GM21390 (cell line): ENCODE measurements at regions not wholly inside any gene's neighbourhood (a gene's known extent, or its start where the extent isn't known, plus 50 kb on each side); places are given as distances from the start of the nearest gene placed in this dataset.

ENCODE experiments used
- ATAC-seq: cut with Tn5 transposase; IDR thresholded peaks from one replicate; pipeline ENCODE4 v1.9.1; 2021; ENCODE audit not compliant: unreplicated experiment

DNA sequence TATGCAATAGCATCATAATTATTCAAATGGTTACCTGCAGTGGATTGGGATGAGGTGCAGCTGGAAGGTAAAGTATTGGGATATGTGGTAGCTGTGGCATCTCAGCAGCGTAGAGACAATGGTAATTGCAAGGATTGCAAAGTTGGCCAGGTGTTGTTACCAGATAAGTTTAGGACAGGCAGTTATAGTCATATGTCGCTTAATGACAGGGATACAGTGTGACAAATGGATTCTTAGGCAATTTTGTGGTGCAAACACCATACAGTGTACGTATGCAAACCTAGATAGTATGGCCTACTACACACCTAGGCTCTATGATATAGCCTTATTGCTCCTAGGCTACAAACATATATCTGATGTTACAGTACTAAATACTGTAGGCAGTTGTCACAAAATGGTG is 163.5 kb upstream of the LYZL2 start:
- no peak for ATAC-seq

DNA sequence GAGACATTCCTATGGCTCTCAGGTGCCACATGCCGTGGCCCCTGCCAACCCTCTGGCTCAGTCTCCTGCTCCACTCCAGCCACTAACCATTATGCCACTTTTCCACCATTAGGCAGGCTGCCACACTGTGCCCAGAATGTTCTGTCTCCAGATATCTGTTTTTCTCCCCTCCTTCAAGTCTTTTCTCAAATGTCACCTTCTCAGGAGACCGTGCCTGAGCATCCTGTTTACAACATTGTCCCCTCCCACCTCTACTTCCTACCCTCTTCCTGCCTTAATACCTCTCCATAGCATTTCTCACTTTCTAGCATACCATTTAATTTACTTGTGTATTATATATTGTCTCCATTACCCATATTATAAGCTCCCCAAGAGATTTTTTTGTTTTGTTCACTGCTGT is 162.5 kb upstream of the LYZL2 start:
- no peak for ATAC-seq

DNA sequence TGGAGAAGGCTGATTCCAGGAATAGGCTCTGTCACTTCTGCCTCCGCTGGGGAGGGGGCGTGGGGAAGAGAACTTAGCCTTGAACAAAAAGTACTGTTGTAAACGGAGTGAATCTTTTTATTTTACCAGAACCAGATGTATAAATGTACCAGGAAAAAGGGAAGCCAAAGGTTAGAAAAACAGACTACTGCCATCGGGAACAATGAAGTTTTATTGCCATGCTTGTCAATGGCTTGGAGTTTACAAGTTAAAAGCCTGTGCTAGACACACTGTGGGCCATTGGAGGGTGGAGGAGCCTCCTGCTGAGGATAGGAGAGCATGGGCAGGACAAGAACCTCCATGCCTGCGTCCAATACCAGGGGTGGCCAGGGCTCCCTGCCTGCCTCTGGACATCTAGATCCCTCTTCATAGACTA is 161.7 kb upstream of the LYZL2 start:
- no peak for ATAC-seq

DNA sequence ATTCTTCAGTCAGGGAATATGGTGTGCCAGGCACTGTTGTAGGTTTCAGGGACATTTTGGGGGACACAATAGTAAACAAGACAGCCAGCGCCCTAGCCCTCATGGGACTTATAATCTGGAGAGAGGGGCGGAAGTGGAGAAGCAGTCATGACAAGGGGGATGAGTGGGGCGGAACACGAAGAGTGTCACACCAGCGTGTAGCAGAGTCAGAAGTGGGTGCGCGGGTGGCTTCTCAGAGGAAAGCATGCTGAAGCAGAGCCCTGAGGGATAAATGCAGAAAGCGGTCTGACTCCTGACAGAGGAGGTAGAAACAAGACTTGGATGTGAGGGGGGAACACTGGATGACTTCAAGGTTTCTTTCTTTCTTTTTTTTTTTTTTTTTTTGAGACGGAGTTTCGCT is 160.3 kb upstream of the LYZL2 start:
- ATAC-seq = no peak

DNA sequence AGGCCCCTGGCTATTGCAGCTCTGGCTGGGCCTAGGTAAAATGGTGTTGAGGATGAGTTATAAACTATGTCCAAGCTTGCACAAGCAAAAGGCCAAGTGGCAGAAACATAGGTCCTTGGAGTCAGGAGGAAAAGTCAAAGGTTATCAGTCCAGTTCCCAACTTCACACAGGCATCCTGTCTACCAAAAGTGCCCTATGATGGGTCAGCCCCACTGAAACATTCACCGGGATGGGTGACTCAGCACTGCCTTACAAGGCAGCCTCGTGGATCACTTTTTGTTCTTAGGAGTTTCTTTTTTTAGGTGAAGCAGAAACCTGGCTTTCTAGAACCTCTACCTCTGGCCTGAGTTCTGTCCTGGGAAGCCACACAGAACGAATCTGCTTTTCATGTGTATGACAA is 158.8 kb upstream of the LYZL2 start:
- ATAC-seq = no peak

DNA sequence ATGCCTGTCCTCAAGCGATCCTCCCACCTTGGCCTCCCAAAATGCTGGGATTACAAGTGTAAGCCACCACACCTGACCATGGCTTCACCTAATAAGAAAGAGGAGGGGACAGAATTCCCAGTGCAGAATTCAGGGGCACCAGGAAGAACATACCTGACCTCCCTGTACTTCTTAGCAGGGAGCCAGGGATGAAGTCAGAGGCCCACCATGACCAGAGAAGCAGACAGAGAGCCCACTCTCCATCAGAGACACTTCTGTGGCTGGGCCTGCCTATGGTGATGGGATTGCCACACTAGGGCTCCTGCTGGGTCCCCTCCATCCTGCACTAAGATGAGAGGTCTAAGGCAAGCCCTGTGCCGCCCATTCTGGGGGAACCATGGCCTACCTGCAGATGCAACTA is 157.4 kb upstream of the LYZL2 start:
- ATAC-seq = no peak

DNA sequence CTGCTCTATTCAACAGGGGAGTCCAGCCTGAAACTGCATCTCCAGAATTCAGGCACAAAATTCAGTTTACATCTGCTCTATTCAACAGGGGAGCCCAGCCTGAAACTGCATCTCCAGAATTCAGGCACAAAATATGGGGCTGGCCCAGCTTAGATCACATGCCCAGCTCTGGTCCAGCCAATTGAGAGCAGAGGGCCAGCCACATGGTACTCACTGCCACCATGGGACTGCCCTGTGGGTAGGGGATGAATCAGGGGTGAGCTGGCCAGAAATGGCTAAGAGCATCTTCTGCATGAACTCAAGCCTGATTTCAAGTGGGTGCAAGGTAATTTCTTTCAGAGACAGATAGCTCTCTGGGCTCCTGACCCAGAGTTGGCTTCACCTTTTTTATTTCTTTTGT is 156.6 kb upstream of the LYZL2 start:
- ATAC-seq = no peak

DNA sequence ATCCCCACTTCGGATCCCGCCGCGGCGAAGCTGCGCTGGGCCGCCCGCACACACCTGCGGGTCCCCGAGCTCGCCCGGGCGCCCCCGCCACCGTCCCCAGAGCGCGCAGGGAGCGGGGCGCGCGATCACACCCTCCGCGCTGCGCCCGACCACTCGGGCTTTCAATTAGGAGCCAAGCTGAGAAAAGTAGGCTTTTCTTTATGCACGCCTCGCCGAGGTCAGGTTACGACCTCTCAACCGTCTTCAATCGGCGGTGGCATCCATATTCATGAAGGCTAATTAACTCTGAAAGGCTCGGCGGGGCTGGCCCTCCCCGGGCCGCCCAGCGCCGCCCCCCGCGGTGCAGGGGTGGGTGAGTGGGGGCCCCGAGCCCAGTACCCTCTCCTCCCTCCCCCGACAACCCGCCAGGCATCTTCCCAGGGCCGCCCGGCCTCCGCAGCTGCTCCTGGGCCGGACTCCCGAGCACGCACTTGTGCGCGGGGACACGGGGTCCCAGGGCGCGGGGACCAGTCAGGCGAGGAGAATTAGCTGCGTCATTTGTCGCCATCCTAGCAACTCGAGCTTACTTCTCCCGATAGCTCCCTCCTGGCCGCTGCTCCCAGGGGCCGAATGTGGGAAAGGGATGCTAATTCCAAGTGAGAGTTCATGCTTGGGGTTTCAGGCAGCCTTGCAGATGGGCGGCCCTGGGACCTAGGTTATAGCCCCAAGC is 155.5 kb upstream of the LYZL2 start:
- peak; percentile 37 for ATAC-seq

DNA sequence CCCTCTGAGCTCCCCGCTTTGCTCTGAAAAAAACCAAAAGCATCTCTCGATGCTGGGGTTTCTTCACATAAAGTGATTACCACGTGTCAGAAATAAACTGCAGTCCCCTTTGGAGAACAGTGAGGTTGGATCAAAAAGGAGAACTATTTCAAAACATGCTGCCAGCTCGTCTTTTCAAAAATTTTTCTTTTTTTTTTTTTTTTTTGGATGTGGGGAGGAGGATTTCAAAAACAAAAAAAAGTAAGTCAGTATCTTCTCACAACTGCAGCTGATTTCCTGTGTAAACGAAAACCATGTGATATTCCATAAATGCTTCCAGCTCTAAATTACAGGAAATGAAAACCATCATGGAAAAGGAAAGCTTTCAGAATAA is 155.0 kb upstream of the LYZL2 start:
- no peak for ATAC-seq

DNA sequence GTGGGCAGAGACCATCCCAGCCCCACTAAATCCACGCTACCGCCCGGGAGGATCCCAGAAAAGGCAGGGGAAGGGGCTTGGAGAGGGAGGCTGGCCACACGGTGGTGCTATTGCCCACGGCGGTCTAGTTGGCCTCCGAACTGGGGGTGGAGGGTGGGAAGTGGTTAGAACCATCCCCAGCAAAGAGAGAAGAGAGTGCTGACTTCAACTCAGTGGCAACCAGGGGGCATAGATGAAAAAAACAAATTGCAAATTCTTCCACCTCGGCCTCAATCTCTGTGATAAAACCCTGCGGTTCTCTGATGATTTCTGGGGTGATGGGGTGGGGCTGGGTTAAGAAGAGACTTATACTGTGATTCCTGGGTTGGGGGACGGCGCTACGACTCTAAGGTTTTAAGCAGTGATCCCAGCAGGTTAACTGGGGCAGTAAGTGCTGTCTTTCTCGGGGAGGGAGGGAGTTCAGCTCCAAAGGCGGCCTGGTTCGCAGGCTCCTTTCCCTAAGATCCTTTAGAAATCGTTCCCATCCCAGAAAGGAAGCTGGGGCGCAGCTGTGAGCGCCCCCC is 154.5 kb upstream of the LYZL2 start:
- ATAC-seq = no peak

DNA sequence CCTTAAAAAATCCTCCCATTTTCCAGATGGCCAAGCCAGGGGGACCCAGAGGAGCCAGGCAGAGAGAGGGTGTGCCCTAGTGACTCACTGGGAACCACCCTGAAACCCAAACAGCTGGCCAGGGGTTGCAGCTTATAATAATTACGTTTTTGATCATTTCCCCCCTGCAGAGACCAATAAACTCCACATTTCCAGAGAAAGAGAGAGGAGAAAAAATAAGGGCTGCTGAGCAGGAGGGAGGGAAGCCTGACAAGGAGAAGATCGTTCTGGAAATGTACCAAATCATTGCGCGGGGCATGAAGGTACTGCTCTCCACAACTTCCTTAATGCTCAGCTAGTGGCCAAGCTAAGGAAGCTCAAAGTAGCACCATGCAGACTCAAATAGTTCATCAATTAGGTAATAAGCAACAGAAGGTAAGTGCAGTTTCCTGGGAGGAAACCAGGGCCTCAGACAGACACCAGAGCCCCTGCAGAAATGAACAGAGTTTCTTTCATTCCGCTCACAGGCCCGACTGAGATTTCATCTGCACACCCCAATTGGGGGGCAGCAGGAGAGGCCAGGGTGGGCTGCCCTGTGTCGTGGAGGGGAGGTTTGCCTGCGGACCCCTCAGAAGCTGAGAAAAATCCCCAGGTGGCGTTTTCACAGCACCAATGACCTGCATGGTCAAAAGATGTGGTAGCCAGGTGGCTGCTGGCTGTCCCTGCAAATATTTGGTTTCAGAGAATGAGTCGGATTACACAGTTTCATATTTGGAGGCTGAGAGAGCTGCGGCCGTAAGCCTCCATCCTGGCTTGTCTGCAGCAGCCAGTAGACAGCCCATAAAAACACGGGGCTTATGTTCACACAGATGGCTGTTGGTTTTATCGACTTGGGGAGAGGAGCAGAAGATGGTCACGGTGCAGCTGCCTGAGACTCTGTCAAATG is 153.2 kb upstream of the LYZL2 start:
- no peak for ATAC-seq

DNA sequence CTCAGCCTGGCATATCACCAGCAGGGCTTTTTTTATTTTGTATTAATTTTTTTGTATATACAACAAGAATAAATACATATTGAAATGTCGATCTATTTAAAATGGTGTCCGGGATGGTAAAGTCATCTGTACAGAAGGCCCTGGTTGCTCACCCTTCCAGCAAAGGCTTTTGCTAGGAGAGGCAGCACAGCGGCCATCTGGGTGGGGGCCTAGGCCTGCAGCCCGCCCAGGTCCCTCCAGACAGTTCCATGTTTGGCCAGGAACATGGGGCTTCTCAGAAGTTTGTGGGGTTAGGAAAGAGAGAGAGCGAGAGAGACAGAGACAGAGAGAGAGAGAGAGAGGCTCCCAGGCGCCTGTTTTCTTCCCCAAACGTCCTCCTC is 152.6 kb upstream of the LYZL2 start:
- no peak for ATAC-seq

DNA sequence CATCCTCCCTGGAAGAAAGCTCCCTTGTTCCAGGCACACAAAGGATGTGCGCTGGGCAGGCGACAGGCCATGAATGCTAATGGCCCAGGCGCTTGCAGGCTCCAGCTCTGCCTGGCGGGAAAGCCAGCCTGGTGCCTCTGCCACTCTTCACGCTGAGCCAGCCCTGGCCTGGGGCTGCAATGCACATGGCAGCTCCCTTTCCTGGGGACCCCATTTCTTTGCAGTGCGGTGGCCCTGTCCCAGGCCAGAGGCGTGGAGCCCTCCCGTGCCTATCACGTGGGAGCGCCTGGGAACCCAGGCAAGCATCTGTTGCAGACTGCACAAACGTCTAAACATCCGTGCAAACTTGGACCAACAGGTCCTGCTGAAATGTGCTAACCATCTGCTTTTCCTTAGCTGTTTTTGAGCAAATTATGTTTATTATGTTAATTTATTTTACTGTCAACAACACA is 152.1 kb upstream of the LYZL2 start:
- ATAC-seq = no peak

DNA sequence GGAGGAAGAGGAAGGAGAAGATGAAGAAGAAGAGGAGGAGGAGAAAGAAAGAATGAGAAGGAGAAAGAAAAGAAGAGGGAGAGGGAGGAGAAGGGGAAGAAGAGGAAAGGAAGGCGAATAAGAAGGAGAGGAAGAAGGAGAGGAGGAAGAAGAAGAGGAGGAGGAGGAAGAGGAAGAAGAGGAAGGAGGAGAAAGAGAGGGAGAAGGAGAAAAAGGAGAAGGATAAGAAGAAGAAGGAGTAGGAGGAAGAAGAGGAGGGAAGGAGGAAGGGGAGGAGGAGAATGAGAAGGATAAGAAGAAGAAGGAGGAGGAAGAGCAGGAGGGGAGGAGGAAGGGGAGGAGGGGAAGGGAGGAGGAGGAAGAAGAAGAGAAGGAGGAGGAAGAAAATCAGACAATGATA is 149.2 kb upstream of the LYZL2 start:
- ATAC-seq = no peak

DNA sequence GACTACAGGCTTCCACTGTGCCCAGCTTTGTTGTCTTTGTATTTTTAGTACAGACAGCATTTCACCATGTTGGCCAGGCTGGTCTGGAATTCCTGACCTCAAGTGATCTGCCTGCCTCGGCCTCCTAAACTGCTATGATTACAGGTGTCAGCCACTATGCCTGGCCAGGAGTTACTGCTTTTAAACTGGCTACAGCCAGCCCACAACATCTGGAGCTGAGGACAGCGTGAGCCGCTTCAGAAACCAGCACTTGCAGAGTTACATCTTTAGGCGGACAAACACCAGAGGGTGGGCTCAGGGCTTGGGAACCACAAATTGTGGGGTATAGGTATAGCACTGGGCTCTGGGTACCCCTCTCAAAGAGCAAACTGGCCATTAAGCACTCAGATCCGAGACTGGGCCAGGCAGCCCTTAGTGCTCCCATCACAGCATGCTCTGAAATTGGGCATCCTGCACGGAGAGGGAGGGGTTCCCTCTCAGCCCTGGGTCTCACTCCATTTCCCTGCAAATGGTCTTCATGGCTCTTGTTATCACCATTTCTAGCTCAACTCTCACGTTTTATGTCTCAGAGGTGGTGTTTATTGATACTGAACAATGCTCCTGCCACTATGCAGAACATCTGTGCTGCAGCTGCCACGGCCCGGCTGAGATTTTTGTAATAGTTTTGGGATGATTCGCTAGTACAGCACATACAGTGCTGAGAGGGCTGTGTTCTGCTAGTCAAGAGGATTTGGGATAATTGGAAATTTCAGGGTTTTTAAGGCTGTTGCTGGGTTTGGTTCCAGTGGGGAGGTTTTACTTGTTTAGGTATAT is 146.4 kb upstream of the LYZL2 start:
- ATAC-seq = no peak

DNA sequence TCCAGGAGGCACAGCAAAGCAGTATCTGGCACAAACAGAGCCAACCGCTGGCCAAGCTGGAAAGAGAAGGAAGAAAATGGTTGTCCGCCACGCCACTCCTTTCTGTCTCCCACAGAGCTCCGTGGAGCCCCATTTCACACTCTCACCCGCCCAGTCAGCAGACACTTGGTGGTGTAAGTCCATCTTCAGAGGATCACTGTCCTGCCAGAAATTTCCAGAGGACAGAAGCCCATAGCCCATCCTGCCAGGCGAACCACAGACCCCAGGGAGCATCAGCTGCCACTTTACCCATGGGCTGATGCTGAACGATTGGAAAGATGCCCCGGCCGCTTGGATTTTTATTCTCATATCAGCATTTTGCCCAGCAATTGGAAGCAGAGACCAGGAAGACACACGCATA is 144.7 kb upstream of the LYZL2 start:
- no peak for ATAC-seq

DNA sequence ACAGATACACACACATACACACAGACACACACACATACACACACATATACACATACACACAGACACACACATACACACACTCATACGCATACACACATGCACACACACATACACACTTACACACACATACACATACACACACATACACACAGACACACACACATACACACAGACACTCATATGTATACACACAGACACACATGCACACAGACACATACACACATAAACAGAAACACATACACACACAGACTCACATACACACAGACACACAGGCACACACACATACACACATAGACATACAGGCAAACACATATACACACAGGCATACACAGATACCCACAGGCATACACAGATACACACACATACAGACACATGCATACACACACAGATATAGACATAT is 143.9 kb upstream of the LYZL2 start:
- ATAC-seq = no peak

DNA sequence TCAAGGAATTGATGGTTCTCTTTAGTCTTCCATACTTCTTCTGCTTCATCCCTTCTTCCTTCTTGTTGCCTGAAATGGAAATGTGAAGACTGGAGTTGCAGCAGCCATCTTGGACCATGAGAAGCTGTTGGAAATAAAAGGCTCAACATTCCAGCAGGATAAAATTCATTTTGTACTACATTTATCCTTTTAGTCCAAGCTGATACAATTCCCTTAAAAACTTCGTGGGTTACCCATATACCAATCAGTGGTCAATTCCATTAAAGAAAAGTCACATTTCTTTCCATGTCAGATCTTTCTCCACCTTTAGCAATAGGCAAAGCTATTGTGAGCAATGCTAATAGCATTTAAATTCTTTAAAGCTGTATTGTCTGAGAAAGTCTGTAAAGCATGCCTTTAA is 141.3 kb upstream of the LYZL2 start:
- no peak for ATAC-seq

DNA sequence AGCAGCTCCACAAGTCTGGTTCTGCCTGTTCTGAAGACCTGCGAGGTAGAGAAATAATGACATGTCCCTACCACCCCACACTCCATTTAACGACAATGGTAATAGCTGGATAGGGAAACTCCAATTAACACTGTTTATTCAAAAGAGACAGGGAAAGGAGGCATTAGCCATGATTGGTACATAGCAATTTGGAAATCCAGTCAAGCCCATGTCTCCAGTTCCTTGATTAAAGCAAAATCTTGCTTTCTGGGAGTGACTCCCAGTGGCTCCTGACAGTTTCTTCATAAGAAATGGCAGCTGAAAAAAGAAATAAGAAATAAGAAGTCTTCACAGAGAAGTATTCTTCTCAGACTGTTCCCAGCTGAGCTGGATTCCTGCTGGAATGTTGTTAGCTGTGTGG is 140.7 kb upstream of the LYZL2 start:
- no peak for ATAC-seq

DNA sequence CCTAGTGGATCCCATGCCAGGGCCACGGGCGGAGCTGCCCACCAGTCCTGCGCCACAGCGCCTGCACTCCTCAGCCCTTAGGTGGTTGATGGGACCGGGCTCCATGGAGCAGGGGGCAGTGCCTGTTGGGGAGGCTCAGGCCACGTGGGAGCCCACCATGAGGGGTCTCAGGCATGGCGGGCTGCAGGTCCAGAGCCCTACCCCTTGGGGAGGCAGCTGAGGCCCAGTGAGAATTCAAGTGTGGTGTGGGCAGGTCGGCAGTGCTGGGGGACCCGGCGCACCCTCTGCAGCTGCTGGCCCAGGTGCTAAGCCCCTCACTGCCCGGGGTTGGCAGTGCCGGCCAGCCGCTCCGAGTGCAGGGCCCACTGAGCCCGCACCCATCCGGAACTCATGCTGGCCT is 139.8 kb upstream of the LYZL2 start:
- ATAC-seq = no peak

DNA sequence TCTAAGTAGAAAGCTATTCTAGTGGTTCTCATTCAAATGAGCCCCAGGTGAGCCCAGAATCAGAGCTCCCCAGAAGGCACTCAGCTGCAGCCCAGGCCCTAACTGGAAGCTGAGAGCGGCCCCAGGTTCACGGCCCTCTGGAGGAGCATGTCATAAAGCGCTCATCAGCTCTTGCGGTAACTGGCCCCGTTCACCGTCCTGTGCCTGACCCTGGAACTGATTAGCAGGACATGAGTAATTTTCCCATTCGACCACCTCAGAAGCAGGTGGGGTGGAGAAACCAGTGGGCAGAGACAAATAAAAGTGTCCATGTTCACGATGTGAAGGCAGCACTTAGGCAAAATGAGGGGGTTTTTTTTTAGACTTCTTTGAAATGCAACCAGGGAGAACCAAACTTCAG is 136.1 kb upstream of the LYZL2 start:
- ATAC-seq = no peak
